ENCODE measurements at regions not wholly inside any gene's neighbourhood (a gene's known extent, or its start where the extent isn't known, plus 50 kb on each side); places are given as distances from the start of the nearest gene placed in this dataset.

DNA sequence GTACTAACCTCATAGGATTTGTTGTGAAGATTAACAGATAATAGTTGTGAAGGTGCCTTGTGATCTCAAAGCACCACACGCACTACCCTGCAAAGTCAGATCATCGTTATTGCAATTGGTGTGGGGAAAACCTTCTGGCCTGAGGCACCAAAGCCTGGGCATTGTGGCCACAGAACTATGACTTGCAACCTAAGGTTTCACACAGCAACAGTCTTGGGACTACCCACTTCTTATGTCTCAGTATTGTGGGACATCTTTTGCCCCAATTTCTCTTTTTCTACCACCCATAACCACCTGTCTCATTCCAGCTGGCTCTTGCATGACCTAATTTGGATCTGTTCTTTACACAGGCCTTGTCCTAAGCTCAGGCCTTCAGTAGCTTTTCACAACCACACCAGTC lies 247.8 kb upstream of the NR4A3 start:
- Histone ChIP-seq H3K27me3 (ENCODE audit: control insufficient read depth, insufficient read depth, low read length) (no peaks in the 10 kb centered on the region), H3K9ac (ENCODE audit: low read length) (no peak overlapping the region), H3K36me3 (ENCODE audit: control insufficient read depth, insufficient read depth, low read length) (no peaks in the 10 kb centered on the region), H3K4me3 (ENCODE audit: low read length) (no peak overlapping the region), H3K9me3 (ENCODE audit: control insufficient read depth, low read length) (no peaks in the 10 kb centered on the region), H3K4me1 (ENCODE audit: control insufficient read depth, insufficient read depth, low read length) (no peaks in the 10 kb centered on the region)

DNA sequence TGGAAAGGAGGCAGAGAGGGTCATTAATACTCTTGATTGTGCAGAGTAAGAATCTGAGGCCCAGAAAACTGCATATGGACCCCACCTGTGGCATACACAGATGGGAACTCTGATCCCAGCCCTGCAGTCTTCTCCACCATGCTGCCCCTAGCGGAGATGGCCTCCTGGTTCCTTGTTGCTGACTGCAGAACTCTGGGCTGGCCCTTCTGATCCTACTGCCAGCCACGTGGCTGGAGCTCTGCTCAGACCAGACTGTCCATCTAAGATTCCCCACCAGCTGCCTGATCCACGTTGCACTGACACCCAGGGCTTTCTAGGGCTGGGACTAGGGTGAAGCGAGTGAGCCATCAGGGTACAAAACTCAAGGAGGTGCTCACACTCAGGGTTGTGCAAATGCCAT lies 245.7 kb upstream of the NR4A3 start:
- Histone ChIP-seq H3K9me3 (ENCODE audit: control insufficient read depth, low read length) (no peaks in the 10 kb centered on the region), H3K4me1 (ENCODE audit: control insufficient read depth, insufficient read depth, low read length) (no peaks in the 10 kb centered on the region), H3K9ac (ENCODE audit: low read length) (no peak overlapping the region), H3K36me3 (ENCODE audit: control insufficient read depth, insufficient read depth, low read length) (no peaks in the 10 kb centered on the region), H3K4me3 (ENCODE audit: low read length) (no peak overlapping the region), H3K27me3 (ENCODE audit: control insufficient read depth, insufficient read depth, low read length) (no peaks in the 10 kb centered on the region)

DNA sequence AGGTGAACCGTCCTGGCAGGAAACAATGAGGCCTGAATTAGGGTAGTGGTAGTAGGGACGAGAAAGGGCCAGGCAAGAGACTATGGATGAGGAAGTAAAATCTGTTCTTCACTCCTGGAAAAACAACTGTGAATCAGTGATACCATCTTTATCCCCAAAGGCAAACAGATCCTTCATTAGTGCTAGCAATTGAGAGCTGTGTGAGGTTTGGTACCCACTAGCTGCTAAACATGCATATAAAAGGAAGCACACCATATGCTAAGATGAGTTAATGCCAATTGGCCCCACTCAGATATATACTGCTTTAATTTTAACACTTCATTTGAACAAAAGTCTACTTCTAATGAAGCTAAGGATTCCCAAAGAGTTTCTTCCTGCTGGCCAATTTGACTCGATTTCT lies 244.8 kb upstream of the NR4A3 start:
- Histone ChIP-seq H3K4me3 (ENCODE audit: low read length) (no peak overlapping the region), H3K27me3 (ENCODE audit: control insufficient read depth, insufficient read depth, low read length) (no peaks in the 10 kb centered on the region), H3K9ac (ENCODE audit: low read length) (no peak overlapping the region), H3K4me1 (ENCODE audit: control insufficient read depth, insufficient read depth, low read length) (no peaks in the 10 kb centered on the region), H3K9me3 (ENCODE audit: control insufficient read depth, low read length) (no peaks in the 10 kb centered on the region), H3K36me3 (ENCODE audit: control insufficient read depth, insufficient read depth, low read length) (no peaks in the 10 kb centered on the region)

DNA sequence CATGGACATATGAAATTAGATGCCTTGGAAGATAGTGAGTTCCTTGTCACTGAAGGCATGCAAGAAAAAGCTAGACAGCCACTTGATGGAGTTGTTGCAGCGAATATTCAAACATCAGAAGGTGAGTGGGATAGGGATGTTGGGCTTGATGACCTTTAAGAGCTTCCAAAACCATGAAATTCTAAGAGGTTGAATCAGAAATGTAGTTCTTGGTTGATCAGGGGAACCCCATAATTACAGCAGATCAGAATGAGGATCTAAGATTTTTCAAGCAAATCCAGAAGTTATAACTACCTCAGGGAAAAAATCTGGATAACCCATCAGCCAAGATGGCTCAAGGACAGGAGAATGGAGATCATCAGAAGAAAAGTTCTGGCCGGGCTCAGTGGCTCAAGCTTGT lies 244.3 kb upstream of the NR4A3 start:
- H3K27me3 ChIP-seq (ENCODE audit: control insufficient read depth, insufficient read depth, low read length): no peaks in the 10 kb centered on the region
- H3K36me3 ChIP-seq (ENCODE audit: control insufficient read depth, insufficient read depth, low read length): no peaks in the 10 kb centered on the region
- no peaks in the 10 kb centered on the region for H3K9me3 ChIP-seq (ENCODE audit: control insufficient read depth, low read length)
- no peak overlapping the region for H3K4me3 ChIP-seq (ENCODE audit: low read length)
- H3K9ac ChIP-seq (ENCODE audit: low read length): no peak overlapping the region
- no peaks in the 10 kb centered on the region for H3K4me1 ChIP-seq (ENCODE audit: control insufficient read depth, insufficient read depth, low read length)

DNA sequence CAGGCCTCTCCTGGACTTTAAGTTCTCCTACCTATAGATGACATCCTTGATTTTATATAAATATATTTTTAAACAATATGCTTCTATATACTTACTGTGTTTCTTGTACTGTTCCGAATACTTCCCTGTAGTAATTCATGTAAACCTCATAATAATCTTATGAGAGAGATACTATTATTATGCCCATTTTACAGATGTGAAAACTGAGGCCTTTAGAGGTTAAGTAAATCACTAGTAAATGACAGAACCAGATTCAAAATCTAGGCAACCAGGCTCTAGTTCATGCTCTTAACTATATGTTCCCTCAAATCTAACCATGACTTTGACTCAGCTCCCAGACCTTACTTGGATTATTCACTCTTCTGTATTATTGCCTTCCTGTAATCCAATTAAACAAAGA lies 243.0 kb upstream of the NR4A3 start:
- H3K9ac ChIP-seq (ENCODE audit: low read length): no peak overlapping the region
- no peaks in the 10 kb centered on the region for H3K9me3 ChIP-seq (ENCODE audit: control insufficient read depth, low read length)
- no peaks in the 10 kb centered on the region for H3K27me3 ChIP-seq (ENCODE audit: control insufficient read depth, insufficient read depth, low read length)
- H3K36me3 ChIP-seq (ENCODE audit: control insufficient read depth, insufficient read depth, low read length): no peaks in the 10 kb centered on the region
- no peaks in the 10 kb centered on the region for H3K4me1 ChIP-seq (ENCODE audit: control insufficient read depth, insufficient read depth, low read length)
- no peak overlapping the region for H3K4me3 ChIP-seq (ENCODE audit: low read length)

DNA sequence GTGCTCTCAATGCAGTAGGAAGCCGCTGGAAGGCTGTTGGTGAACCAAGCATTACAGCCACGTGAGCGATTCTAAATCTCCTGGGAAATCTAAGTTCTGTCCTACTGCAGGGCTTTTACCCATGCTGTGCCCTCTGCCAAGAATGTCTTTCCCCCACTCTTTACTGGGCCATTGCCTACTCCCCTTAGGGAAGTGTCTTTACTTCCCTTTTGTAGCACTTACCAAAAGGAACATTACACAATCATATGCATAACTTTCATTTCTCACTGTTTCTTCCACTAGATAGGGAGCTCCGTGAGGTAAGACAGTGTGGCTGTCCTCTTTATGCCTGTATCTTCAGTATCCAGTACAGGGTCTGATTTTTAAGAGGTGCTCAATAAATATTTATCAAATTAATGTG lies 241.7 kb upstream of the NR4A3 start:
- Histone ChIP-seq H3K9me3 (ENCODE audit: control insufficient read depth, low read length) (no peaks in the 10 kb centered on the region), H3K36me3 (ENCODE audit: control insufficient read depth, insufficient read depth, low read length) (no peaks in the 10 kb centered on the region), H3K9ac (ENCODE audit: low read length) (no peak overlapping the region)

DNA sequence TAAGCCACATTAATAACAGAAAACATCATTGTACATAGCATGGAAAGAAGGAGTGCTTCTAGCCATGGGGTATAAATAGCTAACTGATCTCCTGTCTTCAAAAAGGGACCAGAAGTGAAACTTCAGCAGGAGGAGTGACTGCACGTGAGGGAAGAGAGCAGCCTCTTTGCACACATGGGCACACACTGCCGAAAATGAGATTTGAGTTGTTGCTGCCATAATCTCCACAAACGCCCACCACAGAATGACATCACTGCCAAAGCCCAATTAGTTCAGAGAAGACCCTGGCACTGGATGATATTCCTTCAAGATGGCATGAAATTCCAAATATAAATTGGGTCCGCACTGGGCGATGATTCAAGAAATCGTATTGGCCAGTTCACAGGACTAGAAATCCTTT lies 238.9 kb upstream of the NR4A3 start:
- H3K9me3 ChIP-seq (ENCODE audit: control insufficient read depth, low read length): no peaks in the 10 kb centered on the region
- no peak overlapping the region for H3K4me3 ChIP-seq (ENCODE audit: low read length)
- H3K36me3 ChIP-seq (ENCODE audit: control insufficient read depth, insufficient read depth, low read length): no peaks in the 10 kb centered on the region
- no peaks in the 10 kb centered on the region for H3K4me1 ChIP-seq (ENCODE audit: control insufficient read depth, insufficient read depth, low read length)
- H3K9ac ChIP-seq (ENCODE audit: low read length): no peak overlapping the region
- no peaks in the 10 kb centered on the region for H3K27me3 ChIP-seq (ENCODE audit: control insufficient read depth, insufficient read depth, low read length)

More for the DNA sequence above, 241.7 kb upstream of the NR4A3 start:
- Histone ChIP-seq H3K27me3 (ENCODE audit: control insufficient read depth, insufficient read depth, low read length) (no peaks in the 10 kb centered on the region), H3K4me3 (ENCODE audit: low read length) (no peak overlapping the region), H3K4me1 (ENCODE audit: control insufficient read depth, insufficient read depth, low read length) (no peaks in the 10 kb centered on the region)

DNA sequence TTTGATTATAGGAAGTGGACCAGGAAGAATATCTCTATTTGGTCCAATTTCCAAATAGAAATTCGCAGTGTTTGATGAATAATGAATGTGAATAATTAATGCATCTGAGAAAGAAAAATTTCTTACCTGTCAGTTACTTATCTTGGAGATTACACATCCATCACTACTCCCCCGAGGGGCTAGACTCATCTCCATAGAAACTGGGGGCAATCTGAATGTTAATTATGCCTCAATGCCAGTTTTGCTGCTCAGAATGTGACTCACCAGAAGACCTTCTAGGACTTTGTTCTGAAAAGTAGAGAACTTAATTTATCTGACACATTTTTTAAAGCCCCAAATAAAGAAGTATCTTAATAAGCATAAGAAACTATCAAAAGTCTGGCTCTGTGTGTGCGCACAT lies 233.4 kb upstream of the NR4A3 start:
- Histone ChIP-seq H3K9ac (ENCODE audit: low read length) (no peak overlapping the region), H3K36me3 (ENCODE audit: control insufficient read depth, insufficient read depth, low read length) (no peaks in the 10 kb centered on the region), H3K9me3 (ENCODE audit: control insufficient read depth, low read length) (no peaks in the 10 kb centered on the region), H3K4me1 (ENCODE audit: control insufficient read depth, insufficient read depth, low read length) (no peaks in the 10 kb centered on the region), H3K27me3 (ENCODE audit: control insufficient read depth, insufficient read depth, low read length) (no peaks in the 10 kb centered on the region), H3K4me3 (ENCODE audit: low read length) (no peak overlapping the region)

DNA sequence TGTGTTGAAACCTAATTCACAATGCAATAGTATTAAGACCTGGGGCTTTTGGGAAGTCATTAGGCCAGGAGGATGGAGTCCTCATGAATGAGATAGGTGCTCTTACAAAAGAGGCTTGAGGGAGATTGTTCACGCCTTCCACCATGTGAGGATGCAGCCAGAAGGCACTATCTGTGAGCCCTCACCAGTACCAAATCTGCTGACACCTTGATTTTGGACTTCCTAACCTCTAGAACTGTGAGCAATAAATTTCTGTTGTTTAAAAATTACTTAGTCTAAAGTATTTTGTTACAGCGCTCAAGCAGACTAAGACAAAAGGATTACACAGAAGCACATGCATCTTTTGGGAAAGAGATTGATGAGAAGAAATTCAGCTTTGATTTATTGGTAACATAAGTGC lies 232.9 kb upstream of the NR4A3 start:
- Histone ChIP-seq H3K9me3 (ENCODE audit: control insufficient read depth, low read length) (no peaks in the 10 kb centered on the region), H3K9ac (ENCODE audit: low read length) (no peak overlapping the region), H3K36me3 (ENCODE audit: control insufficient read depth, insufficient read depth, low read length) (no peaks in the 10 kb centered on the region), H3K4me1 (ENCODE audit: control insufficient read depth, insufficient read depth, low read length) (no peaks in the 10 kb centered on the region), H3K27me3 (ENCODE audit: control insufficient read depth, insufficient read depth, low read length) (no peaks in the 10 kb centered on the region), H3K4me3 (ENCODE audit: low read length) (no peak overlapping the region)

DNA sequence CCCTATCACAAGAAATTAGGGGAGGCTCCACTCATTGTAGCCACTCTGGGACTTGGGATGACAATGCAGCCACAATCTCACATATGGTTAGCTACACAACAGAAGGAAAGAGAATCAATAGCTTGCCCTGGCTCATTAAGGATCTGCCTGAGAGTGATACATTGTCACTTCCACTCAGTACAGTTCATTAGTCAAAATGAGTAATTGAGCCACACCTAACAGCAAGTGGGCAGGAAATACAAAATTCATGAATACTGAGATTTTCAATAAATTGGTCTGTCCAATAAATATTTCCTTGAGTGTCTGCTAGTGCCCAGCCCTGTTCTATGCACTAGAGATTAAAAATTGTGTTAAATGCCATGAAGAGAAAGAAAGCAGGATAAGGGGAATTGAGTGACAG lies 231.3 kb upstream of the NR4A3 start:
- Histone ChIP-seq H3K36me3 (ENCODE audit: control insufficient read depth, insufficient read depth, low read length) (no peaks in the 10 kb centered on the region), H3K9me3 (ENCODE audit: control insufficient read depth, low read length) (no peaks in the 10 kb centered on the region), H3K27me3 (ENCODE audit: control insufficient read depth, insufficient read depth, low read length) (no peaks in the 10 kb centered on the region), H3K9ac (ENCODE audit: low read length) (no peak overlapping the region), H3K4me1 (ENCODE audit: control insufficient read depth, insufficient read depth, low read length) (no peaks in the 10 kb centered on the region), H3K4me3 (ENCODE audit: low read length) (no peak overlapping the region)

DNA sequence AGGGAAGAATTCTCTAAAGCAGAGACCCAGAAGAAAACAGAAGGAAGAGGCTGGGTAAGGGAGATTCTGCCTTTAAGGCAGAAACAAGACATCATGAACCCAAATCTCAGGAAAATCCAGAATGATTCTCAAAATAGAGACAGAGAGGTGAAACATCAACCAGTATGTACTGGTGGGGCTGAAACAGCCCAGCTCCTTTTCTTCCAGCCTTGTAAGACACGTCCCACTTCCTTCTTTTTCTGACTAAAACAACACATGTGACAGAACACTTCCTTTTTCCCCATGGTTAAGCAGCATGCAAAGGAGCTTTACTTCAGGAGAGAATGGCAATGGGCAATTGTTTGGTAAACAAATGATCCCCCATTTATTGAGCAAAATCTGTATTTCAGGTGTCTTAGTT lies 230.8 kb upstream of the NR4A3 start:
- H3K4me1 ChIP-seq (ENCODE audit: control insufficient read depth, insufficient read depth, low read length): no peaks in the 10 kb centered on the region
- H3K36me3 ChIP-seq (ENCODE audit: control insufficient read depth, insufficient read depth, low read length): no peaks in the 10 kb centered on the region
- no peak overlapping the region for H3K4me3 ChIP-seq (ENCODE audit: low read length)
- no peak overlapping the region for H3K9ac ChIP-seq (ENCODE audit: low read length)
- H3K9me3 ChIP-seq (ENCODE audit: control insufficient read depth, low read length): no peaks in the 10 kb centered on the region
- H3K27me3 ChIP-seq (ENCODE audit: control insufficient read depth, insufficient read depth, low read length): no peaks in the 10 kb centered on the region

DNA sequence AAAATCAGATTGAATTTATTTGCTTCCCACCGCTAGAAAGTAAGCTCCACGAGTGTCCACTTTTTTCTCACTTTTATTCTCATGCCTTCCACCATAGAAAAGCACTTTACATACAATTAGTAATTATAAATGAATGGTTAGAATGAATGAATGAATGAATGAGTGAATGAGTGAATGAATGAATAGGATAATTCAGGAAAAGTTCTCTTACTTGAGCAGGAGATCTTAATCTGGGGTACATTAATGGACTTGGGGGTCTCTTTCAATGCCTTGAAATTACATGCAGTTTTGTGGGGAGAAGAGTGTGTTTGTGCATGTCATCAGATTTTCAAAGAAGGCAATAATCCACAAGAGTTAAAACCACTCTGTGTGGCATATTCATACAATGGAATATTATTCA lies 229.9 kb upstream of the NR4A3 start:
- no peaks in the 10 kb centered on the region for H3K9me3 ChIP-seq (ENCODE audit: control insufficient read depth, low read length)
- H3K36me3 ChIP-seq (ENCODE audit: control insufficient read depth, insufficient read depth, low read length): no peaks in the 10 kb centered on the region
- H3K4me1 ChIP-seq (ENCODE audit: control insufficient read depth, insufficient read depth, low read length): no peaks in the 10 kb centered on the region
- no peaks in the 10 kb centered on the region for H3K27me3 ChIP-seq (ENCODE audit: control insufficient read depth, insufficient read depth, low read length)
- H3K9ac ChIP-seq (ENCODE audit: low read length): no peak overlapping the region
- no peak overlapping the region for H3K4me3 ChIP-seq (ENCODE audit: low read length)

DNA sequence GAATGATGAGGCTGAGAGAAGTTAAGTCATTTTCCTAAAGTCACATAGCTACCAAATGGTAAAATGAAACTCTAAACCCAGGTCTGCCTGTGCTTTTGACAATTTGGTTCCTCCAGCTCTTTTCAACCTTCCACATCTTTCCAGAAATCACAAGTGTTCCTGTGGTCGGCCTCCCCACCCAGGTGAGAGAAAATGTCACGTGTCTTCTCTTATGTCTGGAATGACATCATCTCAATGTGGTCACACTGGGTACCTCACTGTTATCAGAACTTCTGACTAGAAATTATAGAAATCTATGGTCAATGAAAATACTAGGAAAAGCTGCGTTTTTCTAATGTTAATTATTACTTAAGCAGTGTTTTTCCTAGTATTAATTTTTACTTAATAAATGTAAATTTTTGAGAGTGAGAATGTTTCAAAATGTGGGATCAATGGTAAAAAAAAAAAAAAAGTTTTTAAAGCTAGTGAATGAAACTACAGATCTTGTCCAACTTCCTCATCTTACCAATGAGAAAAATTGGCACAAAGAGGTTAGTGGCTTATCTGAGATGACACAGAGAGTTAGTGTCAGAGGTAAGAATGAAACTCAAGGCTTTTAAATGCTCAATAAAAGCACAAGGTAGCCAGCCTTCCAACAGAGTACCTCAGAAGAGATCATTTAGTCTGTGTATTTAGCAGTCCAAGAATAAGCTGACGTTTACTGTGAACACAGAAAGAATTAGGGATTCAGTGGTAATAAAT lies 228.7 kb upstream of the NR4A3 start:
- Histone ChIP-seq H3K9me3 (ENCODE audit: control insufficient read depth, low read length) (no peaks in the 10 kb centered on the region), H3K36me3 (ENCODE audit: control insufficient read depth, insufficient read depth, low read length) (no peaks in the 10 kb centered on the region), H3K9ac (ENCODE audit: low read length) (no peak overlapping the region), H3K4me1 (ENCODE audit: control insufficient read depth, insufficient read depth, low read length) (no peaks in the 10 kb centered on the region), H3K4me3 (ENCODE audit: low read length) (no peak overlapping the region), H3K27me3 (ENCODE audit: control insufficient read depth, insufficient read depth, low read length) (no peaks in the 10 kb centered on the region)

All from mucosa of stomach (tissue), 1 donor.